Mammary epithelial cell (primary cell): ENCODE measurements at regions not wholly inside any gene's neighbourhood (a gene's known extent, or its start where the extent isn't known, plus 50 kb on each side); places are given as distances from the start of the nearest gene placed in this dataset.

Experiments used
- CTCF ChIP-seq, 2 donors: IDR thresholded peaks in 1 of 2; conservative IDR thresholded peaks in 1 of 2; 2 replicates each; pipeline ENCODE4 v1.5.1; 2011 to 2012; ENCODE audit warnings: inconsistent platforms in 2 of 2, low read length in 2 of 2, mild to moderate bottlenecking in 2 of 2, control low read depth in 1 of 2, low read depth in 1 of 2; ENCODE audit not compliant: insufficient read depth in 1 of 2; ENCODE audit errors: extremely low read depth in 1 of 2
- EZH2 ChIP-seq: IDR thresholded peaks from 2 replicates; pipeline ENCODE4 v1.6.1; 2012; ENCODE audit warnings: low read length, inconsistent platforms, borderline replicate concordance

- TF ChIP-seq CTCF (conservative IDR thresholded peaks at IDR 0.05 in 1 of 2, IDR thresholded peaks at IDR 0.05 in 1 of 2; ENCODE audit: extremely low read depth in 1 of 2, insufficient read depth in 1 of 2, low read depth in 1 of 2, low read length in 2 of 2) (no peak), EZH2 (no peak)
Observed at GRCh38 chr20:52841003-52841402, 131.2 kb upstream of the TSHZ2 start.
